NCI-H446 (cell line): ENCODE measurements at regions not wholly inside any gene's neighbourhood (a gene's known extent, or its start where the extent isn't known, plus 50 kb on each side); places are given as distances from the start of the nearest gene placed in this dataset.
"Not testable (repeated sequence)": the region's sequence is repeated elsewhere in the genome, so short reads cannot be mapped to it uniquely, and the experiment has no call there.

ENCODE experiments used
- DNase-seq, 2 experiments: peaks; one replicate each; lab custom pipeline; 2025; lab: John Stamatoyannopoulos, UW

DNA sequence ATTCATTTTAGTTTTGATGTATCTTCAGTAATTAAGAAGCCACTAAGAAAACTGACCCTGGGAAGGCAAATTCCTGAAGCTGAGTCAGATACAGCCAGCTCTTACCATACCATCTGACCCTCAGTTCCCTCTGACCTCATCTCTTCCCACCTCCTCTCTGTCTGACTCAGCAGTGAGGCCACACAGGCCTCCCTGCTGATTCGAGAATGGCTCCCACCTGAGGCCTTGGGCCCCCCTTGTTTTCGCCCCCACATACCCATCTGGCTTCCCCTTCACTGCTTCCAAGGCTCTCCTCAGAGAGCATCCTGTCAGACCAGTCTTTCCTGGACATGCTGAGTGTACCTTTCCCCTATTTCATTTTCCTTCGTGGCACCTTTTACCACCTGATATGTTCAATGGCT lies 71.0 kb upstream of the CYP1B1 start:
- DNase-seq = no peak

DNA sequence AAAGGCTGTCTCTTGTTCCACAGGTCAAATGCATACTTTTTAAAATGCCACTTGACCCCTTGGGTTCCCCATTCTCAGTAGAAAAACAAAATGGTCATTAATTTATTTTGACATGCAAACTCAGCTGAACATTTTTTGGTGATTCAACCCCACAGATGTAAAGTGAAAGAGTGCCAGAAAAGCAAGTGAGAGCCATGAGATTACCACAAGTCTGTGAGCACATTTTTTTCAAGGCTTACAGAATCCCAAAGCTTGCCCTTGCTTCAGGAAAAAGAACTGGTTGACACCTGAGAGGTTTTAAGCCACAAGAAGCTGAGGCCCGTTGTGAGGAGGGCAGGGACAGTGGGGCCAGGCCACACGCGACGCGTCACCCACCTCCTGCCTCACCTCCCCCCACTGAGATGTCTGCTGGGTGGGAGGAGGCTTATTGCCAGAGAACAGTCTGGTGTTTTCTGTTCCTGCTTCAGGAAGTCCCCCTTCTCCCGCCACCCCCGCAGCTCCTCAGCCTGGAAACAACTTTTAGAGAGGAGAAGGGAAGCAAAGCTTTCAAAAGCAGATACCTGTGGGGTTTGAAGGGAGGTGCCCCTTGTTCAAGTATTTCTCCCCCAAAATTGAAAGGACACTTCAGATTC lies 70.4 kb upstream of the CYP1B1 start:
- no peak for DNase-seq

DNA sequence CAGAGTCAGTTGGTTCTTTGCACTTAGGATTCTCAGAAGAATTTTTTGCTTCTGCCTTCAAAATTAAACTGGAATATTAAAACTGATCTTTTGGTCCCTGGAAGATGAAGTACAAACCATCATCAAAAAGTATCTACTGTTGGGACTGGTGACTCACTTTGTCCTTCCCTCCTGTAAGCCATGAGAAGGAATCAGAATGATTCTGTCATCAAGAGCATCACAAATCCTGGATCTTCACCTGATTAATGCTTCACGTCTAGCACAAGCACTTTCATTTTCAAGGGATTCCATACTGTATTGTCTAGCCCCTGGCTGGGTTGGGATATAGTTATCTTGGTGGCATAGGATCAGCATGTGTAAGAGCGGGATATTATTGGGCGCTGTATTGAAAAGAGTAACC lies 69.3 kb upstream of the CYP1B1 start:
- DNase-seq = no peak

DNA sequence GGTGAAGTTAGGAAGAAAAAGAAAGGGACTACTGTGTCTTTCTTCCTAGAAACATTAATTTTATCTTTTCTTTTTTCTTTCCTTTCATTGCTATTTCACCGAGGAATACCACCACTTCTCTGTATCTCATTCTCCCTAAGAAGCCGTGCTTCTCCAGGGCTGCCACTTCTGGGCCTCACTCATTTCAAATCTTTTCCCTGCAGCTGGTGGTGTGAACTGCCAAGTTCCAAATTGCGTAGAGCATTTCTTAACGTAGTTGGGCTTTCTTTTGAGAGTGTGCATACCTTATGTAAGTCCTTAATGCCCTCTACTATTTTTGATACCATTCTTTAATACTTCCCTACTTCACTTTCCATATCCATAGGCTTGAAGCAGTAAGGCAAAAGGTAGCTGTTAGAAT lies 66.7 kb upstream of the CYP1B1 start:
- DNase-seq = no peak

DNA sequence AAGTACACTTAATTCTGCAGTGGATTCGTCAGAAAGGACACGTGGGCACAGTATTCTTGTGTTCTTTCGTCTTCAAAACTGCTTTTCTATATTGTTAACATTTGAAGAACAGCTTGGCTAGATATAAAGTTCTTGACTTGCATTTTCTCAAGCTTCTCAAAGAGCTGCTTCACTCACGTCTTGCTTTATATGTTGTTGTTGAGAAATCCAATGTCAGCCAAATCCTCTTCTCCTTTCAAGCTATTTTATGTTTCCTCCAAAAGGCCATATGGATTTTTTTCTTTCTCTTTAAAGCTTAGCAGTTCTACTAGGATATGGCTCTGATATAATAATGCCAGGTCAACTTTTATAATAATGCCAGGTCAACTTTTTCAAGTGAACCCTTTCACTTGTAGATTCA lies 65.5 kb upstream of the CYP1B1 start:
- DNase-seq = no peak

DNA sequence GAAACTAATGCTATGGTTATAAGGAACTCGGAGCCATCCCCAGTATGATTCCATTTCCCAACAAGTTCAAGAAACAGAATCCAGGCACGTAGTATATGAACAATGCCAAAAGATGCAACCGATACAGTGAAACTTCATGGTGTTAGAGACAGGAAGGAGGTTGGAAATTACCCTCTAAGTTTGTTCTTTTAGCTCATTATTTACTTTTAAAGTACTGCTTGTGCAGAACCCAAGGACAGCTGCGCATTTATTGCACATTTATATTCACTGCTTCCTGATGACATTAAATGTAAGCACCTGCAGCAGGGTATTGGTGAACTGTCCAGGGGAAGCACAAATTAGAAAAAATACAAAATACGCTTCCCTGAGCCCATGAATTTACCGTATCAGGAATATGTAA lies 63.0 kb upstream of the CYP1B1 start:
- no peak for DNase-seq

DNA sequence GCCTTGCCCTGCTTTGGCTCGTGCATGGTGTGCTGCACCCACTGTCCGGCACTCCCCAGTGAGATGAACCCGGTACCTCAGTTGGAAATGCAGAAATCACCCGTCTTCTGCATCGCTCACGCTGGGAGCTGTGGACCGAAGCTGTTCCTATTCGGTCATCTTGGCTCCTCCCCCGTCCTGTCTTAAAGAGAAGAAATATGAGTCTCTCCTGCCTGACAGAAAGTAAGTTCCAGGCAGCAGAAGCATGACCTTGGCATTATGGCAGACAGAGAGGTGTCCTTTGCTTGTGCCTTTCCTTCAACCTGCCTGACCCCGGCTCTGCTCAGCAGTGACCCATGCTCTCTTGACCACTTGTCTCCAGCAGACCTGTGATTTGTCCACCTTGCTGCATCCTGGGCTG lies 62.5 kb upstream of the CYP1B1 start:
- no peak for DNase-seq

DNA sequence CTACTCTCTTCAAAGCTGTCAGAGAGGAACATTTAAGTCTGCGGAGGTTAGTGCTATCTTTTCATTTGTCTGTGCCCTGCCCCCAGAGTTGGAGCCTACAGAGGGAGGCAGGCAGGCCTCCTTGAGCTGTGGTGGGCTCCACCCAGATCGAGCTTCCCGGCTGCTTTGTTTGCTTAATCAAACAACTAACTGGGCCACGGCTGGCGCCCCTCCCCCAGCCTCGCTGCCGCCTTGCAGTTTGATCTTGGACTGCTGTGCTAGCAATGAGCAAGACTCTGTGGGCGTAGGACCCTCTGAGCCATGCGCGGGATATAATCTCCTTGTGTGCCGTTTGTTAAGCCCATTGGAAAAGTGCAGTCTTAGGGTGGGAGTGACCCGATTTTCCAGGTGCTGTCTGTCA lies 62.0 kb upstream of the CYP1B1 start:
- DNase-seq = not testable (repeated sequence)

DNA sequence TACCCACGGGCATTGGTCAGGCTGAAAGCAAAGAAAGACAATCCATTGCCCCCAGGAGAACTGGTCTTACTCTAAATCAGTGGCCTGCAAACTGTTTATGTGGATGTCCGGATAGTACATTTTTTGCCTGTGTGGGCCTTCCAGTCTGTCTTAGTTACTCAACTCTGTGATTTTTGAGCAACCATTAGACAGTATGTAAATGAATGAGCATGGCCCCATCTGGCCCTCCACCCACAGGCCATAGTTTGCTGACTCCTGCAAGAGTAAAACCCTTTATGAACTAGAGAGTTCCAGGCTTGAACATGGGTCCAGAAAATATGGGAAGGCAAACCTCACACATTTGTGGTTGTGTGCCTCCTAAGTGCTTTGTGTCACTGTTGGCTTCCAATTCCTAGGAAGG lies 55.7 kb upstream of the CYP1B1 start:
- no peak for DNase-seq

DNA sequence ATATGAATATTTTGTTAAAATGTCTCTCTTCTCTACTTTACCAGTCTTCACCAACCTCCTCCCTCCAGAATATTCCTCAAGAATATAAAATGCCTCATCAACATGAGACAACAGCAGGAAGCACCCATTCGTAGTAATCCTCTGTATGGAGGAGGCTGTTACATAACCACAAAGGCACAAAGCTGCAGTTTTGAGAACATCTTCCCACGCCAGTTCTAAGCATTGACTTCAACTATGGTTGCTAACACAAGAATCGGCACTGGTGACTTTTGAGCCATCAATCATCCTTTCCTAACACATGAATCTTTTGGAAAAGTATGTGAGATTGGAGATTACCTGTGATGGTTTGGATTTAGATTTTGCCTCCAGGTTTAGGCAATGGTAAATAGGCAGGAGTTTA lies 54.9 kb upstream of the CYP1B1 start:
- no peak for DNase-seq

DNA sequence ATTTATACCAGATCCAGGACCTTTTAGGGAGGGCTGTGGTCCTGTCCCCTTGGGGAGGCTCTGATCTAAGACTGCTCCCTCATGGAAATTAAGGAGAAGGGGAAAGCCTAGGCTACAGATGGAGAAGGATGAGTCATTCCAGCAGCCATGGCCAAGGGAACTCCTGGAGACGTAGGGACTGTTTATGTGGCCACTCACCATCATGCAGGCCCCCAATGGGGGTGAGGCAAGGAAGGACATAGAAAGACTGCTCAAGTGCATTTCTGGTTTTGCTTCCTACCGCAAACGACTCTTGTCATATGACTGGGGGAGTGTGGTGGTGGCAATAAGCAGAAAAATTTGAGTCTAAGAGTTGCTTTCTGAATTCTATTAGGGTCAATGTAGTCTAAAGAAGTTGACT lies 54.0 kb upstream of the CYP1B1 start:
- DNase-seq = peak in 1 of 2 experiments; percentile 2

DNA sequence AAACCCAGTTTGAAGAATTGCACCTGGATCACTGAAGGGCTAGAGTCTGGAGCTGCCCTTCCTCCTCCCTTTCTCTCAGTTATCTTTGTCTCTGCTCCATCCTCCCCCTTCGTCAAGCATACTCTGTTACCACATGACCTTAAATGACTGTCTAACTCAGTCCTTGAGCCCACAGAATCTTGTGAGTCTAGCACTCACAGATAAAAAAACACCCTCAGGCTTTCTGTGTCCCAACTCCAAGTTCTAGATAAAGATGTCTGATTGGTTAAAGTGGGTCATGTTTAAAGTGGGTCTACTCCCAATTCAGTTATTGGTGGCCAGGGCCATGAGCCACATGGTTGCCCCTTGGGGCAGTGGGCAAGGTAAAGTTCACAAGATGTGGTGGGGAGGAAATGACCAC lies 53.5 kb upstream of the CYP1B1 start:
- no peak for DNase-seq

DNA sequence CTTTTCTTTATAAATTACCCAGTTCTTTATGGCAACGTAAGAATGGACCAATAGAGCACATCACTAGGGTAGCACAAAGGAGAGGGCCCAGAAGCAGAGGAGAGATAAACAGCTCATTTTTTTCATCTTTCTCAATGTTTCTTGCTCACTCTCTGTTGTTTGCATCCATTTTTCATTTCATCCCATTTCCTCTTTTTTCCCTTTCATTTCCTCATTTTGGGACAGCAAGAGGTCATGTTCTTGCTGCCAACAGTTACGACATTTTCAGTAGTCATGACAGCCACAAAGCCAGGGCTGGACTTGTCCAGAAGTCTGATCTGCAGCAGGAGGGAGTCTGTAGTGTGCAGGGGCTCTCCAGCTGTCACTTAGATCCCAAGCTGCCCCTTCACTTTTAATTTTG lies 52.7 kb upstream of the CYP1B1 start:
- no peak for DNase-seq

DNA sequence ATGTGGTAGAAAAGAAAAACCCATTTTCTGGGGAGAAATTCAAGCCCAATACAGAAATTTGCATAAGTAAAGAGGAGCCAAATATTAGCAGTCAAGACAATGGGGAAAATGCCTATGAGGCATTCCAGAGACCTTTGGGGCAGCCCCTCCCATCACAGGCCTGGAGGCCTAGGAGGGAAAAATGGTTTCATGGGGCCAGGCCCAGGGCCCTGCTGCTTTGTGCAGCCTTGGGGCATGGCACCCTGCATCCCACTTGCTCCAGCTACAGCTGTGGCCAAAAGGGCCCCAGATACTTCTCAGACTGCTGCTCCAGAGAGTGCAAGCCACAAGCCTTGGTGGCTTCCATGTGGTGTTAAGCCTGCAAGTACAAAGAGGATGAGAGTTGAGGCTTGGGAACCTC lies 51.3 kb upstream of the CYP1B1 start:
- DNase-seq = no peak

DNA sequence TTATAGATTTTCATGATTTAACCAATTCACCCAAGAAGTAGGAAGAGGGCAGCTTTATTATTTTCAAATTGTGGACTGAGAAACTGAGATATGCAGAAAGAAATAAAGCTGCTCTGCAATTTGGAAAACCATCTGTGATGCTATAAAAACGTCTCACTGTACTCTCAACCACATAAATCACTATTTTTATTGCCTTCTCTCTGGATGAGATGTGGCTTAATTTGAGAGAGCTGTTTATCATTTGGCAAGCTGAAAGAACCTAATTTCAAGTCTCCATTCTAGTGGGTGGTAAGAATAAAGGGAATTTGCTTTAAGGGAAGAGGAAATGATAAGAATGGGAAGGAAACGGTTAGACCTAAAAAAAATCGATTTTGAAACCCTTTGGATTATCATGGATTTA lies 49.9 kb upstream of the CYP1B1 start:
- DNase-seq = no peak
